ENCODE measurements at regions not wholly inside any gene's neighbourhood (a gene's known extent, or its start where the extent isn't known, plus 50 kb on each side); places are given as distances from the start of the nearest gene placed in this dataset.

DNA sequence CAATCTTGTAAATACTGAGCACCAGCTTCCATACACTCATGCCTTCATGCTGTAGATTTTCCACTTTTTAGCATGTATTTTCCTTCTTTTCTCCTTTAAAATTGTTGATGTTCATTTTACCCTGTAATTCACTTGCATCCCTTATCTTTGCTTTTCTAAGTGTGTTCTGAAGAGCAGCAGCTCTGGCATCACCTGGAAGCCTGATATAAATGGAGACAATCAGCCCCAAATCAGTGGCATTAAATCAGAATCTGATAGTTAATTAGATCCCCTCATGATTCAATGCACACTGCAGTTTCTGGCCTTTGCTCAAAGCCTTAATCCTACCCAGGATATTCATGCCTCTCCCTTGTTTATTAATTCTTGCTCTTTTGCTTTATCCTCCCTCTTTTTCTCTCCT is 942.4 kb downstream of the XPNPEP1 start:
- TF ChIP-seq, protein P1, sequence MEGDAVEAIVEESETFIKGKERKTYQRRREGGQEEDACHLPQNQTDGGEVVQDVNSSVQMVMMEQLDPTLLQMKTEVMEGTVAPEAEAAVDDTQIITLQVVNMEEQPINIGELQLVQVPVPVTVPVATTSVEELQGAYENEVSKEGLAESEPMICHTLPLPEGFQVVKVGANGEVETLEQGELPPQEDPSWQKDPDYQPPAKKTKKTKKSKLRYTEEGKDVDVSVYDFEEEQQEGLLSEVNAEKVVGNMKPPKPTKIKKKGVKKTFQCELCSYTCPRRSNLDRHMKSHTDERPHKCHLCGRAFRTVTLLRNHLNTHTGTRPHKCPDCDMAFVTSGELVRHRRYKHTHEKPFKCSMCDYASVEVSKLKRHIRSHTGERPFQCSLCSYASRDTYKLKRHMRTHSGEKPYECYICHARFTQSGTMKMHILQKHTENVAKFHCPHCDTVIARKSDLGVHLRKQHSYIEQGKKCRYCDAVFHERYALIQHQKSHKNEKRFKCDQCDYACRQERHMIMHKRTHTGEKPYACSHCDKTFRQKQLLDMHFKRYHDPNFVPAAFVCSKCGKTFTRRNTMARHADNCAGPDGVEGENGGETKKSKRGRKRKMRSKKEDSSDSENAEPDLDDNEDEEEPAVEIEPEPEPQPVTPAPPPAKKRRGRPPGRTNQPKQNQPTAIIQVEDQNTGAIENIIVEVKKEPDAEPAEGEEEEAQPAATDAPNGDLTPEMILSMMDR (IDR thresholded peaks at IDR 0.05; ENCODE audit: extremely low read depth, insufficient read depth, missing control alignments), result no peak

DNA sequence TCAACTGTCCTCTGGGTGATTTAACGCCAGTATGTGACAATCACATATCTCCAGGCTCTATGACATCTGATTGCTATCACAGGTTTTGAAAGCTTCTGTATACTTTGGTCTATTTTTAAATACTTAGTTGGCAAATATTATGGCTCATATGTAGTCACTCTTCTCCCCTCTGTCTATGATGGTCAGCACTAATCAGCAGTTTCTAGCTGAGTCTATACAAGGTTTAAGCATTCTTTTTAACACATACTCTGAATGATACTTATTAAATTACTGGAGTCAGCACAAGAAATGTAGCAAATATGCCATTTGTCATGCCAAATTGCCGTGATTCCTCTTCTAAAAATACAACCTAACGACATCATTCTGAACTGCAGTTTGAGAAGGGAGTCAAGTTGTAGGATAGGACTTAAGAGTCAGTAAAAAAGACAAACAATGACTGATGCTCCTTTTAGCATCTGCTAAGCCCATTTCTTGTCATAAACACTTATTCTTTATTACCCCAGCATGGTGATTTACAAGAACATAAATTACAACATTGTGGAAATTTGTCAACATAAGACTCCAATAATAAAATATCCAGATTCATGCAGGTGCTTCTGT is 947.8 kb downstream of the XPNPEP1 start:
- TF ChIP-seq, protein P1 (IDR thresholded peaks at IDR 0.05; ENCODE audit: extremely low read depth, insufficient read depth, missing control alignments), result no peak
- in situ Hi-C loops (cut with MboI; ENCODE audit: low pct_unique_long_range_greater_than_20kb, low sequenced_read_pairs, unreplicated experiment), result no loop called here
- DNase-seq (ENCODE audit: low spot score), result no peak

More for the DNA sequence above, 942.4 kb downstream of the XPNPEP1 start:
- in situ Hi-C loops (cut with MboI; ENCODE audit: low pct_unique_long_range_greater_than_20kb, low sequenced_read_pairs, unreplicated experiment), result no loop called here
- no peak for DNase-seq (ENCODE audit: low spot score)

DNA sequence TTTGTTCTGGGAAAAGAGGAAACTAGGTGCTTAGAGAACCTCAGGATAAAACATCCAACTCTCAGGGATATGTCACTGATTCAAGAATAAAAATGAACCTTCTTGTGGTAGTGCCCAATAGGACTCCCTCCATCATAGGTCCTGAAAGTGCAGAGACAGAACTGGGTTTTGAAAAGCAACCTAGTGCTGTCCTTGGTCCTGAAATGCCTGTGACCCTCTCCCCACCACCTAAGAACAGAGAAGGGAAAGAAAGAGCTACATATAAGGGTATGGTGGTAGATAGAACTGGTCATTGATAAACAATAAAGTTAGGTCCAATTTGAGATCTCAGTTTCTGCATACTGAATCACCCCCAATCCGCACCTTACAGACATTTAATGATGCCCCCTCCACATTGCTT is 953.3 kb downstream of the XPNPEP1 start:
- in situ Hi-C loops (cut with MboI; ENCODE audit: low pct_unique_long_range_greater_than_20kb, low sequenced_read_pairs, unreplicated experiment), result no loop called here
- no peak for DNase-seq (ENCODE audit: low spot score)

DNA sequence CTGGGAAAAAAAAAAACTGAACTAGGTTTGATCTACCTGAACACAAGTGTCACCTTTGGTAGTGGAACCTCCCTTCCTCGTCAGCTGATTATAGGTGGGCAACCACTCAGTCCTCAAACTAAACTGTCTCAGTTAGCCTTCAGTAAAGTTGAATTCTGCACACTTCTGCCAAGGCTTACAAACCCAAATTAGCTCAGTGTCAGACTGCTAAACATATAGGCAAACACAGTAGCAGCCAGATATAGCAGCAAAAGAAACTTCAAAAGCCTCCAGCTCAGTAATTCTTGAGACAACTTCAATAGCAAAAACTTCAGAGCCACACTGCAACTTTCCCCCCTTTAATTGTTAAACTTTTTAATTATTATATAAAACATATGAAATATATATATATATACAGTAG is 956.9 kb downstream of the XPNPEP1 start:
- in situ Hi-C loops (cut with MboI; ENCODE audit: low pct_unique_long_range_greater_than_20kb, low sequenced_read_pairs, unreplicated experiment), result no loop called here
- TF ChIP-seq, protein P1 (IDR thresholded peaks at IDR 0.05; ENCODE audit: extremely low read depth, insufficient read depth, missing control alignments), result no peak
- DNase-seq (ENCODE audit: low spot score), result no peak

More for the DNA sequence above, 953.3 kb downstream of the XPNPEP1 start:
- TF ChIP-seq, protein P1 (IDR thresholded peaks at IDR 0.05; ENCODE audit: extremely low read depth, insufficient read depth, missing control alignments), result no peak

DNA sequence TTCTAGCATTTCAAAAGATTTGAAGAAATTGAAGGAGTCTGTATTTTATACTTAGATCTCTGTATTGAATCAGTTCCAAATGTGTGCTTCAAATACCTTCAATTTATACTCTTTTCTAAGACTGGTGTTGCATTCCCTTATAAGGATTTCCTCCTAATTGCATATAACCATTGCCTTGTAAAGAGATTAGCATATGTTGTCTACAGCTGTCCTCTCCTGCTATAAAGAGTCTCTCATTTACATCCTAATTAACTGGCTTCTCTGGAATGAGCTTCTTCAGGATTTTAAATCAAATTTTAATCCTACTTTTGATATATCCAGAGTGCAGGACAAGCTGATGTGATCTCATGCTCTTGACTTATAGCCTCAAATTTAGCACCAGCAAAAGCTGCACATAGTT is 957.3 kb downstream of the XPNPEP1 start:
- TF ChIP-seq, protein P1 (IDR thresholded peaks at IDR 0.05; ENCODE audit: extremely low read depth, insufficient read depth, missing control alignments), result no peak
- DNase-seq (ENCODE audit: low spot score), result no peak
- in situ Hi-C loops (cut with MboI; ENCODE audit: low pct_unique_long_range_greater_than_20kb, low sequenced_read_pairs, unreplicated experiment), result no loop called here

DNA sequence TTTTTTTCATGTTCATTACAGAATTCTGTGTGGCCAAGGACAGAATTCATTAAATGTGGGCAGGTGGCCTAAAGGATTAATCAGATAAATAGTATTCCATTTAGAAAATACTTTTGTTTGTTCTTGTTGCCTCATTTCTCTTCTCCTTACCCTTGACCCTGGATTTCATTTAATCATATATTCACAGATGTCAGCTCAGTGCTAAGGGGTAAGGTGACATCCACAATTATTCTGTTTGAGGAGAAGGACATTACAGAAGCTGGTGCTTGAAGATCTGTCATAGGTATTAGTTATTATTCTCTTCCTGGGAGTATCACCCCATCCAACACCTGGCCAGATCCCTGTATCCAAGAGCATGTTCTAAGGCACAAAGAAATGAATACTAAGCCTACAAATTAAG is 961.1 kb downstream of the XPNPEP1 start:
- in situ Hi-C loops (cut with MboI; ENCODE audit: low pct_unique_long_range_greater_than_20kb, low sequenced_read_pairs, unreplicated experiment), result no loop called here
- TF ChIP-seq, protein P1 (IDR thresholded peaks at IDR 0.05; ENCODE audit: extremely low read depth, insufficient read depth, missing control alignments), result no peak
- DNase-seq (ENCODE audit: low spot score), result no peak
